GM23338 (cell line): ENCODE measurements at regions not wholly inside any gene's neighbourhood (a gene's known extent, or its start where the extent isn't known, plus 50 kb on each side); places are given as distances from the start of the nearest gene placed in this dataset.

ENCODE experiments used
- ATAC-seq: fragments of 200-7000 bp; cut with Tn5 transposase; 3 replicates; pipeline ENCODE4 v1.9.1; 2020
- DNase-seq: peaks from one replicate; pipeline ENCODE4 v3.0.0-alpha.2; 2015; ENCODE audit warnings: low spot score
- H2AFZ ChIP-seq: fragments of 200-600 bp; sonication (generic); 2 replicates; pipeline ENCODE4 v1.8.0; 2016; ENCODE audit warnings: antibody characterized with exemption, mild to moderate bottlenecking, moderate library complexity
- H3F3A ChIP-seq: fragments of 200-600 bp; sonication (generic); replicated peaks from 2 replicates; pipeline ENCODE4 v1.8.0; 2017; ENCODE audit warnings: antibody characterized with exemption, mixed run types, low read depth
- H3K27ac ChIP-seq: fragments of 200-600 bp; sonication (generic); 2 replicates; pipeline ENCODE4 v1.6.1; 2016; ENCODE audit warnings: low read depth
- H3K27me3 ChIP-seq: fragments of 200-600 bp; sonication (generic); 2 replicates; pipeline ENCODE4 v1.8.0; 2016; ENCODE audit warnings: mild to moderate bottlenecking, mixed run types, moderate library complexity; ENCODE audit not compliant: insufficient read depth
- H3K36me3 ChIP-seq: fragments of 200-600 bp; sonication (generic); 2 replicates; pipeline ENCODE4 v1.8.0; 2016; ENCODE audit warnings: mild to moderate bottlenecking; ENCODE audit not compliant: insufficient read depth
- H3K4me1 ChIP-seq: fragments of 200-600 bp; sonication (generic); 2 replicates; pipeline ENCODE4 v1.8.0; 2016; ENCODE audit warnings: mild to moderate bottlenecking, moderate library complexity; ENCODE audit not compliant: insufficient read depth
- H3K4me2 ChIP-seq: fragments of 200-600 bp; sonication (generic); 2 replicates; pipeline ENCODE4 v1.7.1; 2017; ENCODE audit warnings: mixed run types
- H3K4me3 ChIP-seq: fragments of 200-600 bp; sonication (generic); 2 replicates; pipeline ENCODE4 v1.6.1; 2016; ENCODE audit warnings: mixed run types
- H3K79me2 ChIP-seq: fragments of 200-600 bp; sonication (generic); replicated peaks from 2 replicates; pipeline ENCODE4 v1.8.0; 2017; ENCODE audit warnings: mild to moderate bottlenecking; ENCODE audit not compliant: insufficient read depth
- H3K9me2 ChIP-seq: fragments of 200-600 bp; sonication (generic); 2 replicates; pipeline ENCODE4 v1.8.0; 2017; ENCODE audit not compliant: insufficient read depth
- H4K20me1 ChIP-seq: fragments of 200-600 bp; sonication (generic); replicated peaks from 2 replicates; pipeline ENCODE4 v1.8.0; 2017; ENCODE audit warnings: mild to moderate bottlenecking; ENCODE audit not compliant: insufficient read depth
- H3K27ac Mint-ChIP-seq: 2 replicates; pipeline ENCODE4 v1.8.0; 2020; ENCODE audit warnings: inconsistent platforms, mild to moderate bottlenecking, moderate library complexity, mixed read lengths
- H3K27me3 Mint-ChIP-seq: 3 replicates; pipeline ENCODE4 v1.8.0; 2022; ENCODE audit warnings: low read depth, mild to moderate bottlenecking, moderate library complexity, mixed read lengths, inconsistent platforms; ENCODE audit not compliant: insufficient read depth, poor library complexity
- H3K36me3 Mint-ChIP-seq: 3 replicates; pipeline ENCODE4 v1.8.0; 2021; ENCODE audit warnings: low read depth, mild to moderate bottlenecking, inconsistent platforms, moderate library complexity, mixed read lengths
- H3K4me1 Mint-ChIP-seq: 3 replicates; pipeline ENCODE4 v1.8.0; 2020; ENCODE audit warnings: mild to moderate bottlenecking, inconsistent platforms, mixed read lengths
- H3K4me3 Mint-ChIP-seq: 3 replicates; pipeline ENCODE4 v1.8.0; 2021; ENCODE audit warnings: moderate library complexity, mild to moderate bottlenecking, inconsistent platforms, mixed read lengths
- H3K9me3 Mint-ChIP-seq: 3 replicates; pipeline ENCODE4 v1.8.0; 2020; ENCODE audit warnings: moderate library complexity, mild to moderate bottlenecking, inconsistent platforms, mixed read lengths
- EZH2 ChIP-seq: fragments of 200-600 bp; sonication (generic); IDR thresholded peaks from one replicate; pipeline ENCODE4 v1.8.0; 2017; ENCODE audit warnings: antibody characterized with exemption, mild to moderate bottlenecking, low read depth; ENCODE audit not compliant: unreplicated experiment
- EZH2phosphoT487 ChIP-seq: fragments of 200-600 bp; sonication (generic); IDR thresholded peaks from one replicate; pipeline ENCODE4 v1.8.1; 2018; ENCODE audit warnings: antibody characterized with exemption; ENCODE audit not compliant: unreplicated experiment
- JUNB ChIP-seq: IDR thresholded peaks from one replicate; pipeline ENCODE4 v1.6.1; 2016; ENCODE audit warnings: antibody characterized with exemption; ENCODE audit not compliant: unreplicated experiment
- POLR2AphosphoS5 ChIP-seq: IDR thresholded peaks from 2 replicates; pipeline ENCODE4 v1.6.1; 2016; ENCODE audit warnings: antibody characterized with exemption, low read depth
- STAT1 ChIP-seq: IDR thresholded peaks from one replicate; pipeline ENCODE4 v1.6.1; 2016; ENCODE audit warnings: antibody characterized with exemption; ENCODE audit not compliant: unreplicated experiment
- ZNF114 ChIP-seq: fragments of 250-450 bp; sonication (Bioruptor Pico); IDR thresholded peaks from 2 replicates; pipeline ENCODE4 v1.5.0; 2020; ENCODE audit warnings: mild to moderate bottlenecking, moderate library complexity
- ZNF331 ChIP-seq: fragments of 250-450 bp; sonication (Bioruptor Pico); IDR thresholded peaks from 2 replicates; pipeline ENCODE4 v1.5.0; 2020; ENCODE audit warnings: low read depth, mild to moderate bottlenecking, moderate library complexity
- TF ChIP-seq, protein P1 (sequence below): fragments of 250-450 bp; sonication (Bioruptor Pico); IDR thresholded peaks from 2 replicates; pipeline ENCODE4 v1.5.0; 2020; ENCODE audit warnings: mild to moderate bottlenecking, moderate library complexity
- TF ChIP-seq, protein P2 (sequence below), 2 experiments: fragments of 200-600 bp in 1 of 2; sonication (generic) in 1 of 2; conservative IDR thresholded peaks; 2 replicates each; pipeline versions ENCODE4 v1.5.1 to v1.6.1; 2016 to 2017; ENCODE audit warnings: antibody characterized with exemption in 2 of 2, low read depth in 2 of 2, mild to moderate bottlenecking in 2 of 2, moderate library complexity in 1 of 2
- TF ChIP-seq, protein P3 (sequence below): IDR thresholded peaks from 2 replicates; pipeline ENCODE4 v1.6.1; 2016; ENCODE audit warnings: antibody characterized with exemption

DNA sequence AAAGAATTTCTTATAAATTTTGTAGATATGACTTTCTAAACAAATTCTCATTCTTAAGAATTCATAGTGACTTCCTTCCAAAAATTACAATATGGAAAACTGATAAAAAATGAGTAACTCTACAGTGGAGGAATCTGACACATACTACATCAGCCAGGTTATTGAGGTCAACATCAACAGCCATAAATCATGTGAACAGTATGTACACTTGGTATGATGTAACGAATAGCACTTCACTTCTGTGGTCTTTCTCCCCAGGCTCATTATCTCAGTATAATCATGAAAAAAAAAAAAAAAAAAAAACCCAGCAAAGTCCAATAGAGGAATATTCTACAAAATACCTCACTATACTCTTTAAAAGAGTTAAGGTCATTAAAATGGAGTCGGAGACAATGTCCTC, 111.2 kb upstream of the SUCLG2 start:
- H3K36me3 ChIP-seq = no peaks in the 10 kb centered on the region
- TF ChIP-seq JUNB (no peak), ZNF114 (no peak), ZNF331 (CRISPR knock-in tag) (no peak), EZH2phosphoT487 (no peak), STAT1 (no peak), EZH2 (no peak), POLR2AphosphoS5 (no peak)
- TF ChIP-seq, protein P1, sequence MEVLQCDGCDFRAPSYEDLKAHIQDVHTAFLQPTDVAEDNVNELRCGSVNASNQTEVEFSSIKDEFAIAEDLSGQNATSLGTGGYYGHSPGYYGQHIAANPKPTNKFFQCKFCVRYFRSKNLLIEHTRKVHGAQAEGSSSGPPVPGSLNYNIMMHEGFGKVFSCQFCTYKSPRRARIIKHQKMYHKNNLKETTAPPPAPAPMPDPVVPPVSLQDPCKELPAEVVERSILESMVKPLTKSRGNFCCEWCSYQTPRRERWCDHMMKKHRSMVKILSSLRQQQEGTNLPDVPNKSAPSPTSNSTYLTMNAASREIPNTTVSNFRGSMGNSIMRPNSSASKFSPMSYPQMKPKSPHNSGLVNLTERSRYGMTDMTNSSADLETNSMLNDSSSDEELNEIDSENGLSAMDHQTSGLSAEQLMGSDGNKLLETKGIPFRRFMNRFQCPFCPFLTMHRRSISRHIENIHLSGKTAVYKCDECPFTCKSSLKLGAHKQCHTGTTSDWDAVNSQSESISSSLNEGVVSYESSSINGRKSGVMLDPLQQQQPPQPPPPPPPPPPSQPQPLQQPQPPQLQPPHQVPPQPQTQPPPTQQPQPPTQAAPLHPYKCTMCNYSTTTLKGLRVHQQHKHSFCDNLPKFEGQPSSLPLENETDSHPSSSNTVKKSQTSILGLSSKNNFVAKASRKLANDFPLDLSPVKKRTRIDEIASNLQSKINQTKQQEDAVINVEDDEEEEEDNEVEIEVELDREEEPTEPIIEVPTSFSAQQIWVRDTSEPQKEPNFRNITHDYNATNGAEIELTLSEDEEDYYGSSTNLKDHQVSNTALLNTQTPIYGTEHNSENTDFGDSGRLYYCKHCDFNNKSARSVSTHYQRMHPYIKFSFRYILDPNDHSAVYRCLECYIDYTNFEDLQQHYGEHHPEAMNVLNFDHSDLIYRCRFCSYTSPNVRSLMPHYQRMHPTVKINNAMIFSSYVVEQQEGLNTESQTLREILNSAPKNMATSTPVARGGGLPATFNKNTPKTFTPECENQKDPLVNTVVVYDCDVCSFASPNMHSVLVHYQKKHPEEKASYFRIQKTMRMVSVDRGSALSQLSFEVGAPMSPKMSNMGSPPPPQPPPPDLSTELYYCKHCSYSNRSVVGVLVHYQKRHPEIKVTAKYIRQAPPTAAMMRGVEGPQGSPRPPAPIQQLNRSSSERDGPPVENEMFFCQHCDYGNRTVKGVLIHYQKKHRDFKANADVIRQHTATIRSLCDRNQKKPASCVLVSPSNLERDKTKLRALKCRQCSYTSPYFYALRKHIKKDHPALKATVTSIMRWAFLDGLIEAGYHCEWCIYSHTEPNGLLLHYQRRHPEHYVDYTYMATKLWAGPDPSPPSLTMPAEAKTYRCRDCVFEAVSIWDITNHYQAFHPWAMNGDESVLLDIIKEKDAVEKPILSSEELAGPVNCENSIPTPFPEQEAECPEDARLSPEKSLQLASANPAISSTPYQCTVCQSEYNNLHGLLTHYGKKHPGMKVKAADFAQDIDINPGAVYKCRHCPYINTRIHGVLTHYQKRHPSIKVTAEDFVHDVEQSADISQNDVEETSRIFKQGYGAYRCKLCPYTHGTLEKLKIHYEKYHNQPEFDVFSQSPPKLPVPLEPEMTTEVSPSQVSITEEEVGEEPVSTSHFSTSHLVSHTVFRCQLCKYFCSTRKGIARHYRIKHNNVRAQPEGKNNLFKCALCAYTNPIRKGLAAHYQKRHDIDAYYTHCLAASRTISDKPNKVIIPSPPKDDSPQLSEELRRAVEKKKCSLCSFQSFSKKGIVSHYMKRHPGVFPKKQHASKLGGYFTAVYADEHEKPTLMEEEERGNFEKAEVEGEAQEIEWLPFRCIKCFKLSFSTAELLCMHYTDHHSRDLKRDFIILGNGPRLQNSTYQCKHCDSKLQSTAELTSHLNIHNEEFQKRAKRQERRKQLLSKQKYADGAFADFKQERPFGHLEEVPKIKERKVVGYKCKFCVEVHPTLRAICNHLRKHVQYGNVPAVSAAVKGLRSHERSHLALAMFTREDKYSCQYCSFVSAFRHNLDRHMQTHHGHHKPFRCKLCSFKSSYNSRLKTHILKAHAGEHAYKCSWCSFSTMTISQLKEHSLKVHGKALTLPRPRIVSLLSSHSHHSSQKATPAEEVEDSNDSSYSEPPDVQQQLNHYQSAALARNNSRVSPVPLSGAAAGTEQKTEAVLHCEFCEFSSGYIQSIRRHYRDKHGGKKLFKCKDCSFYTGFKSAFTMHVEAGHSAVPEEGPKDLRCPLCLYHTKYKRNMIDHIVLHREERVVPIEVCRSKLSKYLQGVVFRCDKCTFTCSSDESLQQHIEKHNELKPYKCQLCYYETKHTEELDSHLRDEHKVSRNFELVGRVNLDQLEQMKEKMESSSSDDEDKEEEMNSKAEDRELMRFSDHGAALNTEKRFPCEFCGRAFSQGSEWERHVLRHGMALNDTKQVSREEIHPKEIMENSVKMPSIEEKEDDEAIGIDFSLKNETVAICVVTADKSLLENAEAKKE (CRISPR knock-in tag) = no peak
- TF ChIP-seq, protein P2, sequence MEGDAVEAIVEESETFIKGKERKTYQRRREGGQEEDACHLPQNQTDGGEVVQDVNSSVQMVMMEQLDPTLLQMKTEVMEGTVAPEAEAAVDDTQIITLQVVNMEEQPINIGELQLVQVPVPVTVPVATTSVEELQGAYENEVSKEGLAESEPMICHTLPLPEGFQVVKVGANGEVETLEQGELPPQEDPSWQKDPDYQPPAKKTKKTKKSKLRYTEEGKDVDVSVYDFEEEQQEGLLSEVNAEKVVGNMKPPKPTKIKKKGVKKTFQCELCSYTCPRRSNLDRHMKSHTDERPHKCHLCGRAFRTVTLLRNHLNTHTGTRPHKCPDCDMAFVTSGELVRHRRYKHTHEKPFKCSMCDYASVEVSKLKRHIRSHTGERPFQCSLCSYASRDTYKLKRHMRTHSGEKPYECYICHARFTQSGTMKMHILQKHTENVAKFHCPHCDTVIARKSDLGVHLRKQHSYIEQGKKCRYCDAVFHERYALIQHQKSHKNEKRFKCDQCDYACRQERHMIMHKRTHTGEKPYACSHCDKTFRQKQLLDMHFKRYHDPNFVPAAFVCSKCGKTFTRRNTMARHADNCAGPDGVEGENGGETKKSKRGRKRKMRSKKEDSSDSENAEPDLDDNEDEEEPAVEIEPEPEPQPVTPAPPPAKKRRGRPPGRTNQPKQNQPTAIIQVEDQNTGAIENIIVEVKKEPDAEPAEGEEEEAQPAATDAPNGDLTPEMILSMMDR (conservative IDR thresholded peaks at IDR 0.05; ENCODE audit: low read depth in 2 of 2) = no peak
- TF ChIP-seq, protein P3, sequence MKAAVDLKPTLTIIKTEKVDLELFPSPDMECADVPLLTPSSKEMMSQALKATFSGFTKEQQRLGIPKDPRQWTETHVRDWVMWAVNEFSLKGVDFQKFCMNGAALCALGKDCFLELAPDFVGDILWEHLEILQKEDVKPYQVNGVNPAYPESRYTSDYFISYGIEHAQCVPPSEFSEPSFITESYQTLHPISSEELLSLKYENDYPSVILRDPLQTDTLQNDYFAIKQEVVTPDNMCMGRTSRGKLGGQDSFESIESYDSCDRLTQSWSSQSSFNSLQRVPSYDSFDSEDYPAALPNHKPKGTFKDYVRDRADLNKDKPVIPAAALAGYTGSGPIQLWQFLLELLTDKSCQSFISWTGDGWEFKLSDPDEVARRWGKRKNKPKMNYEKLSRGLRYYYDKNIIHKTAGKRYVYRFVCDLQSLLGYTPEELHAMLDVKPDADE = no peak
- Mint-ChIP-seq H3K36me3 (peaks cover 7% of the 10 kb centered on the region; the same call in 2 of the 3 replicates), H3K9me3 (peaks cover 21% of the 10 kb centered on the region), H3K27me3 (no peaks in the 10 kb centered on the region), H3K27ac (no peak overlapping the region), H3K4me1 (peaks cover 16% of the 10 kb centered on the region), H3K4me3 (no peak overlapping the region)
- DNase-seq (no peak), ATAC-seq (no peak)
- no peaks in the 10 kb centered on the region for H3K79me2 ChIP-seq
- peaks cover 30% of the 10 kb centered on the region for H3K4me1 ChIP-seq
- H3F3A ChIP-seq = no peaks in the 10 kb centered on the region
- no peaks in the 10 kb centered on the region for H4K20me1 ChIP-seq
- H3K9me2 ChIP-seq = no peaks in the 10 kb centered on the region
- no peaks in the 10 kb centered on the region for H3K27me3 ChIP-seq
- no peak overlapping the region for H3K4me3 ChIP-seq
- H3K27ac ChIP-seq = no peak overlapping the region
- H3K4me2 ChIP-seq = no peak overlapping the region
- no peak overlapping the region for H2AFZ ChIP-seq
